HCT116 (cell line): ENCODE measurements at regions not wholly inside any gene's neighbourhood (a gene's known extent, or its start where the extent isn't known, plus 50 kb on each side); places are given as distances from the start of the nearest gene placed in this dataset.

Source experiments
- ATAC-seq: fragments of 200-7000 bp; cut with Tn5 transposase; 2 replicates; pipeline ENCODE4 v1.9.1; 2020; ENCODE audit warnings: mild to moderate bottlenecking, moderate library complexity
- BruUV-seq: library from RNA; stranded (reverse); fragments of 400-500 nt; replicated peaks from 2 replicates; lab custom pipeline; 2021; lab: Mats Ljungman, UMichigan
- CTCF ChIA-PET: fragments of 300-600 bp; sonication (Branson Sonifier 250); formaldehyde crosslinking; loops from one replicate; lab custom pipeline; 2021; ENCODE audit warnings: antibody characterized with exemption; lab: Charles Lee
- POLR2A ChIA-PET: fragments of 300-600, 350-600 bp; sonication (Branson Sonifier 250); formaldehyde crosslinking; loops from one replicate; lab custom pipeline; 2021; ENCODE audit warnings: antibody characterized with exemption; lab: Charles Lee
- RAD21 ChIA-PET, 2 experiments: fragments of 300-600 bp; sonication (Branson Sonifier 250); formaldehyde crosslinking; loops; one replicate each; lab custom pipeline; 2023; ENCODE audit warnings: low total read pairs in 2 of 2; ENCODE audit not compliant: uncharacterized antibody in 2 of 2, unreplicated experiment in 2 of 2, low non-redundant PET in 1 of 2; lab: Charles Lee
- DNase-seq: peaks from one replicate; pipeline ENCODE4 v3.0.0-alpha.2; 2010; ENCODE audit warnings: low read depth, low spot score
- H2AFZ ChIP-seq: fragments of 200-600 bp; shearing (Covaris generic), sonication (generic); 2 replicates; pipeline ENCODE4 v1.6.1; 2017; ENCODE audit warnings: low read depth, mixed run types, mixed read lengths, antibody characterized with exemption, low read length; ENCODE audit not compliant: poor library complexity, severe bottlenecking
- H3K27ac ChIP-seq: 2 replicates; pipeline ENCODE4 v1.5.1; 2012; ENCODE audit warnings: low read depth, low read length
- H3K27me3 ChIP-seq: fragments of 200-600 bp; sonication (generic); 2 replicates; pipeline ENCODE4 v1.6.1; 2016; ENCODE audit warnings: mixed run types, low read length, mixed read lengths; ENCODE audit not compliant: insufficient read depth
- H3K36me3 ChIP-seq, 2 experiments: fragments of 200-500 bp in 1 of 2; fragments of 200-600 bp in 1 of 2; sonication (Bioruptor generic) in 1 of 2; sonication (generic) in 1 of 2; 2 replicates each; pipeline versions ENCODE4 v1.5.1 to v1.6.1; 2014 to 2016; ENCODE audit warnings: low read length in 2 of 2, inconsistent platforms in 1 of 2, mixed read lengths in 1 of 2, mixed run types in 1 of 2; ENCODE audit not compliant: insufficient read depth in 2 of 2, control insufficient read depth in 1 of 2
- H3K4me1 ChIP-seq, 2 experiments: fragments of 200-600 bp in 1 of 2; sonication (generic) in 1 of 2; 2 replicates each; pipeline versions ENCODE4 v1.5.1 to v1.6.1; 2012 to 2017; ENCODE audit warnings: low read length in 2 of 2, inconsistent platforms in 1 of 2, mild to moderate bottlenecking in 1 of 2, mixed read lengths in 1 of 2, mixed run types in 1 of 2, moderate library complexity in 1 of 2; ENCODE audit not compliant: insufficient read depth in 2 of 2, control insufficient read depth in 1 of 2
- H3K4me2 ChIP-seq: fragments of 200-600 bp; sonication (generic); 2 replicates; pipeline ENCODE4 v1.6.1; 2017; ENCODE audit warnings: mixed run types, low read length, mixed read lengths
- H3K4me3 ChIP-seq, 2 experiments: fragments of 200-600 bp in 1 of 2; sonication (generic) in 1 of 2; replicated peaks in 1 of 2; 2 replicates each; pipeline ENCODE4 v1.5.1; 2011 to 2016; ENCODE audit warnings: low read length in 2 of 2, control low read depth in 1 of 2, low read depth in 1 of 2, mild to moderate bottlenecking in 1 of 2, mixed read lengths in 1 of 2, mixed run types in 1 of 2
- H3K79me2 ChIP-seq: fragments of 200-600 bp; sonication (generic); 2 replicates; pipeline ENCODE4 v1.6.1; 2017; ENCODE audit warnings: mild to moderate bottlenecking, mixed run types, low read length, moderate library complexity, mixed read lengths; ENCODE audit not compliant: insufficient read depth
- H3K9ac ChIP-seq: fragments of 200-600 bp; sonication (generic); 2 replicates; pipeline ENCODE4 v1.6.1; 2016; ENCODE audit warnings: low read length, mixed read lengths
- H3K9me2 ChIP-seq: fragments of 200-600 bp; sonication (generic), shearing (Covaris generic); 2 replicates; pipeline ENCODE4 v1.6.1; 2017; ENCODE audit warnings: mixed run types, mild to moderate bottlenecking, moderate library complexity; ENCODE audit not compliant: insufficient read depth
- H3K9me3 ChIP-seq, 2 experiments: fragments of 200-500 bp in 1 of 2; fragments of 200-600 bp in 1 of 2; sonication (Bioruptor generic) in 1 of 2; sonication (generic) in 1 of 2; 2 replicates each; pipeline ENCODE4 v1.6.1; 2014 to 2017; ENCODE audit warnings: low read length in 2 of 2, mixed read lengths in 2 of 2, inconsistent platforms in 1 of 2, low read depth in 1 of 2, mild to moderate bottlenecking in 1 of 2, mixed run types in 1 of 2, moderate library complexity in 1 of 2; ENCODE audit not compliant: control insufficient read depth in 1 of 2, insufficient read depth in 1 of 2
- H4K20me1 ChIP-seq: fragments of 200-600 bp; sonication (generic), shearing (Covaris generic); 2 replicates; pipeline ENCODE4 v1.6.1; 2017; ENCODE audit warnings: mixed run types, mild to moderate bottlenecking, moderate library complexity; ENCODE audit not compliant: insufficient read depth
- CBX3 ChIP-seq: IDR thresholded peaks from 2 replicates; pipeline ENCODE4 v1.6.1; 2012; ENCODE audit warnings: low read depth
- CEBPB ChIP-seq: IDR thresholded peaks from 2 replicates; pipeline ENCODE4 v1.6.1; 2012; ENCODE audit warnings: low read depth
- EGR1 ChIP-seq: IDR thresholded peaks from 2 replicates; pipeline ENCODE4 v1.6.1; 2012; ENCODE audit warnings: low read depth
- ELF1 ChIP-seq: IDR thresholded peaks from 2 replicates; pipeline ENCODE4 v1.6.1; 2012; ENCODE audit warnings: low read depth, borderline replicate concordance
- EZH2 ChIP-seq: fragments of 200-600 bp; sonication (generic); IDR thresholded peaks from 2 replicates; pipeline ENCODE4 v1.6.1; 2017; ENCODE audit warnings: antibody characterized with exemption, mixed run types
- FOSL1 ChIP-seq: IDR thresholded peaks from 2 replicates; pipeline ENCODE4 v1.6.1; 2012; ENCODE audit warnings: low read depth
- JUND ChIP-seq: IDR thresholded peaks from 2 replicates; pipeline ENCODE4 v1.6.1; 2012
- POLR2A ChIP-seq: IDR thresholded peaks from 2 replicates; pipeline ENCODE4 v1.7.0; 2011; ENCODE audit warnings: borderline replicate concordance; ENCODE audit not compliant: insufficient read depth, insufficient read length; ENCODE audit errors: extremely low read depth
- RAD21 ChIP-seq: IDR thresholded peaks from 2 replicates; pipeline ENCODE4 v1.6.1; 2012; ENCODE audit warnings: low read depth, mild to moderate bottlenecking
- REST ChIP-seq: IDR thresholded peaks from 2 replicates; pipeline ENCODE4 v1.6.1; 2012; ENCODE audit warnings: low read depth
- SIN3A ChIP-seq: IDR thresholded peaks from 2 replicates; pipeline ENCODE4 v1.6.1; 2012; ENCODE audit warnings: low read depth
- SP1 ChIP-seq: IDR thresholded peaks from 2 replicates; pipeline ENCODE4 v1.6.1; 2012; ENCODE audit warnings: low read depth
- TCF7L2 ChIP-seq: IDR thresholded peaks from 2 replicates; pipeline ENCODE4 v1.7.0; 2011; ENCODE audit warnings: borderline replicate concordance, inconsistent platforms; ENCODE audit not compliant: insufficient read depth, insufficient read length; ENCODE audit errors: extremely low read depth
- ZBTB33 ChIP-seq: IDR thresholded peaks from 2 replicates; pipeline ENCODE4 v1.6.1; 2011; ENCODE audit warnings: mild to moderate bottlenecking, low read length, moderate library complexity; ENCODE audit not compliant: insufficient replicate concordance; ENCODE audit errors: extremely low read depth
- ZFX ChIP-seq: fragments of 450-650 bp; IDR thresholded peaks from 2 replicates; pipeline ENCODE4 v1.6.1; 2017
- intact Hi-C: fragments of 100-400 bp; cut with micrococcal nuclease; formaldehyde crosslinking; loops from 2 replicates; pipeline ENCODE4 v1.10.0; 2022
- TF ChIP-seq, protein P1 (sequence below), 3 experiments: fragments of 200-600 bp in 1 of 3; sonication (generic) in 1 of 3; IDR thresholded peaks in 2 of 3; conservative IDR thresholded peaks in 1 of 3; 2 replicates each; pipeline ENCODE4 v1.5.1; 2012 to 2017; ENCODE audit warnings: low read depth in 2 of 3, low read length in 2 of 3, antibody characterized with exemption in 1 of 3, borderline replicate concordance in 1 of 3, control low read depth in 1 of 3, mild to moderate bottlenecking in 1 of 3, mixed read lengths in 1 of 3, mixed run types in 1 of 3, moderate library complexity in 1 of 3; ENCODE audit not compliant: insufficient read depth in 1 of 3
- TF ChIP-seq, protein P2 (sequence below): IDR thresholded peaks from 2 replicates; pipeline ENCODE4 v1.6.1; 2012

DNA sequence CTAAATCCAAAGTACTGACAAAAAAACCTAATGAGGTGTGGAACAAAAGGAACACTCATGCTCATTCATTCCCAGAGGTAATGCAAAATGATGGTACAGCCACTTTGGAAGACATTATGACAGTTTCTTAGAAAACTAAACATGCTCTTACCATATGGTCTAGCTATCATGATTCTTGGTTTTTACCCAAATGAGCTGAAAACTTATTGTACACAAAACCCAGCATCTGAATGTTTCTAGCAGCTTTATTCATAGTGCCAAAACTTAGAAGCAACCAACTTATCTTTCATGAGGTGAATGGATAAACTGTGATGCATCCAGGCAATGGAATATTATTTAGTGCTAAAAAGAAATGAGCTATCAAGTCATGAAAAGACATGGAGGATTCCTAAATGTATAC, 318.4 kb upstream of the OLFM3 start:
- Histone ChIP-seq H3K9ac (no peak overlapping the region), H3K36me3 (no peaks in the 10 kb centered on the region), H3K4me1 (no peaks in the 10 kb centered on the region), H3K9me2 (no peaks in the 10 kb centered on the region), H3K27ac (no peak overlapping the region), H3K4me2 (no peak overlapping the region), H2AFZ (no peak overlapping the region), H3K4me3 (no peak overlapping the region), H3K27me3 (no peaks in the 10 kb centered on the region), H3K9me3 (no peaks in the 10 kb centered on the region), H4K20me1 (no peaks in the 10 kb centered on the region), H3K79me2 (no peaks in the 10 kb centered on the region)
- RAD21 ChIA-PET: no interaction called here
- ATAC-seq (no peak), DNase-seq (no peak)
- POLR2A ChIA-PET: no interaction called here
- intact Hi-C loops: no loop called here
- TF ChIP-seq RAD21 (no peak), JUND (no peak), ZFX (no peak), EZH2 (no peak), TCF7L2 (no peak), CBX3 (no peak), CEBPB (no peak), ZBTB33 (no peak), SP1 (no peak), EGR1 (no peak), FOSL1 (no peak), SIN3A (no peak), REST (no peak), ELF1 (no peak), POLR2A (no peak)
- TF ChIP-seq, protein P1, sequence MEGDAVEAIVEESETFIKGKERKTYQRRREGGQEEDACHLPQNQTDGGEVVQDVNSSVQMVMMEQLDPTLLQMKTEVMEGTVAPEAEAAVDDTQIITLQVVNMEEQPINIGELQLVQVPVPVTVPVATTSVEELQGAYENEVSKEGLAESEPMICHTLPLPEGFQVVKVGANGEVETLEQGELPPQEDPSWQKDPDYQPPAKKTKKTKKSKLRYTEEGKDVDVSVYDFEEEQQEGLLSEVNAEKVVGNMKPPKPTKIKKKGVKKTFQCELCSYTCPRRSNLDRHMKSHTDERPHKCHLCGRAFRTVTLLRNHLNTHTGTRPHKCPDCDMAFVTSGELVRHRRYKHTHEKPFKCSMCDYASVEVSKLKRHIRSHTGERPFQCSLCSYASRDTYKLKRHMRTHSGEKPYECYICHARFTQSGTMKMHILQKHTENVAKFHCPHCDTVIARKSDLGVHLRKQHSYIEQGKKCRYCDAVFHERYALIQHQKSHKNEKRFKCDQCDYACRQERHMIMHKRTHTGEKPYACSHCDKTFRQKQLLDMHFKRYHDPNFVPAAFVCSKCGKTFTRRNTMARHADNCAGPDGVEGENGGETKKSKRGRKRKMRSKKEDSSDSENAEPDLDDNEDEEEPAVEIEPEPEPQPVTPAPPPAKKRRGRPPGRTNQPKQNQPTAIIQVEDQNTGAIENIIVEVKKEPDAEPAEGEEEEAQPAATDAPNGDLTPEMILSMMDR (IDR thresholded peaks at IDR 0.05 in 2 of 3, conservative IDR thresholded peaks at IDR 0.05 in 1 of 3; ENCODE audit: borderline replicate concordance in 1 of 3, insufficient read depth in 1 of 3, low read depth in 2 of 3, low read length in 2 of 3): no peak
- TF ChIP-seq, protein P2, sequence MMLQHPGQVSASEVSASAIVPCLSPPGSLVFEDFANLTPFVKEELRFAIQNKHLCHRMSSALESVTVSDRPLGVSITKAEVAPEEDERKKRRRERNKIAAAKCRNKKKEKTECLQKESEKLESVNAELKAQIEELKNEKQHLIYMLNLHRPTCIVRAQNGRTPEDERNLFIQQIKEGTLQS: no peak
- CTCF ChIA-PET: no interaction called here
- BruUV-seq: no TSS peak
